Ureter (tissue), 1 donor: ENCODE measurements at regions not wholly inside any gene's neighbourhood (a gene's known extent, or its start where the extent isn't known, plus 50 kb on each side); places are given as distances from the start of the nearest gene placed in this dataset.
A peak's percentile ranks its signal among the peaks of the same experiment; 100 is the strongest.

Experiments
- DNase-seq: peaks from one replicate; pipeline ENCODE4 v3.0.0-alpha.2; 2020; ENCODE audit warnings: low spot score
- donor health status: DM: yes; HTN: yes; CAD: no.

GRCh38 chr1:30332116-30333094 lies 391.0 kb downstream of the MATN1 start:
- DNase-seq: no peak

- no peak for DNase-seq
Observed at GRCh38 chr1:30331415-30332065, 391.8 kb downstream of the MATN1 start.

- DNase-seq: no peak
Observed at GRCh38 chr1:30330644-30331043, 392.7 kb downstream of the MATN1 start.

GRCh38 chr1:30329802-30330557 lies 393.4 kb downstream of the MATN1 start:
- DNase-seq: no peak

GRCh38 chr1:30329263-30329753 lies 394.1 kb downstream of the MATN1 start:
- no peak for DNase-seq

- DNase-seq: no peak
Observed at GRCh38 chr1:30328401-30329262, 394.8 kb downstream of the MATN1 start.

GRCh38 chr1:30328100-30328370 lies 395.4 kb downstream of the MATN1 start:
- DNase-seq: no peak

GRCh38 chr1:30327370-30328099 lies 395.9 kb downstream of the MATN1 start:
- no peak for DNase-seq

GRCh38 chr1:30325999-30326398 lies 397.4 kb downstream of the MATN1 start:
- no peak for DNase-seq

GRCh38 chr1:30325085-30325935 lies 398.1 kb downstream of the MATN1 start:
- no peak for DNase-seq

GRCh38 chr1:30324251-30325084 lies 398.9 kb downstream of the MATN1 start:
- DNase-seq: no peak

- DNase-seq: no peak
Observed at GRCh38 chr1:30323841-30324240, 399.5 kb downstream of the MATN1 start.

- no peak for DNase-seq
Observed at GRCh38 chr1:30323352-30323751, 400.0 kb downstream of the MATN1 start.

- DNase-seq: no peak
Observed at GRCh38 chr1:30322859-30323257, 400.5 kb downstream of the MATN1 start.

GRCh38 chr1:30321996-30322858 lies 401.2 kb downstream of the MATN1 start:
- peak; percentile 29 for DNase-seq

- peak; percentile 12 for DNase-seq
Observed at GRCh38 chr1:30321246-30321910, 402.0 kb downstream of the MATN1 start.

- peak; percentile 30 for DNase-seq
Observed at GRCh38 chr1:30320581-30320890, 402.8 kb downstream of the MATN1 start.
